ENCODE measurements at regions not wholly inside any gene's neighbourhood (a gene's known extent, or its start where the extent isn't known, plus 50 kb on each side); places are given as distances from the start of the nearest gene placed in this dataset.

- Histone ChIP-seq H3K79me2 (ENCODE audit: insufficient read depth, low read length) (no peaks in the 10 kb centered on the region), H3K4me3 (ENCODE audit: insufficient read depth, low read depth, low read length) (no peak overlapping the region), H3K9ac (ENCODE audit: low read length) (no peak overlapping the region), H3K4me1 (ENCODE audit: insufficient read depth, low read length) (no peaks in the 10 kb centered on the region), H3K4me2 (ENCODE audit: low read length) (no peak overlapping the region), H3K27ac (ENCODE audit: low read depth, low read length) (no peak overlapping the region), H2AFZ (ENCODE audit: low read depth, low read length) (no peak overlapping the region), H3K27me3 (ENCODE audit: insufficient read depth, low read length) (no peaks in the 10 kb centered on the region), H3K36me3 (ENCODE audit: insufficient read depth, low read length) (no peaks in the 10 kb centered on the region), H3K9me3 (ENCODE audit: insufficient read depth, low read depth, low read length) (no peaks in the 10 kb centered on the region), H4K20me1 (ENCODE audit: insufficient read depth, low read length) (no peaks in the 10 kb centered on the region)
- TF ChIP-seq EZH2 (IDR thresholded peaks at IDR 0.05; ENCODE audit: insufficient read depth, low read length) (no peak), CTCF (IDR thresholded peaks at IDR 0.05; ENCODE audit: insufficient read depth, low read depth, low read length) (no peak)
- H3K9me3 Mint-ChIP-seq (ENCODE audit: unreplicated experiment), result no peaks in the 10 kb centered on the region
- H3K36me3 Mint-ChIP-seq (ENCODE audit: low read depth, unreplicated experiment), result no peaks in the 10 kb centered on the region
- DNase-seq (ENCODE audit: low read depth) (no peak), FAIRE-seq (no peak)
- no peak overlapping the region for H3K27ac Mint-ChIP-seq (ENCODE audit: unreplicated experiment)
- H3K4me1 Mint-ChIP-seq (ENCODE audit: low read depth, unreplicated experiment), result no peaks in the 10 kb centered on the region
- no peak overlapping the region for H3K4me3 Mint-ChIP-seq (ENCODE audit: unreplicated experiment)
- H3K27me3 Mint-ChIP-seq (ENCODE audit: low read depth, unreplicated experiment), result peaks cover 30% of the 10 kb centered on the region
Observed at GRCh38 chr16:88130681-88131080, 179.4 kb downstream of the BANP start.

GRCh38 chr16:88131256-88131655, 180.0 kb downstream of the BANP start:
- Mint-ChIP-seq H3K27ac (ENCODE audit: unreplicated experiment) (no peak overlapping the region), H3K27me3 (ENCODE audit: low read depth, unreplicated experiment) (peaks cover 30% of the 10 kb centered on the region), H3K9me3 (ENCODE audit: unreplicated experiment) (no peaks in the 10 kb centered on the region), H3K36me3 (ENCODE audit: low read depth, unreplicated experiment) (no peaks in the 10 kb centered on the region), H3K4me3 (ENCODE audit: unreplicated experiment) (no peak overlapping the region), H3K4me1 (ENCODE audit: low read depth, unreplicated experiment) (no peaks in the 10 kb centered on the region)
- DNase-seq (ENCODE audit: low read depth) (no peak), FAIRE-seq (no peak)
- no peak overlapping the region for H3K4me2 ChIP-seq (ENCODE audit: low read length)
- no peaks in the 10 kb centered on the region for H3K27me3 ChIP-seq (ENCODE audit: insufficient read depth, low read length)
- no peaks in the 10 kb centered on the region for H4K20me1 ChIP-seq (ENCODE audit: insufficient read depth, low read length)
- no peaks in the 10 kb centered on the region for H3K9me3 ChIP-seq (ENCODE audit: insufficient read depth, low read depth, low read length)
- H3K27ac ChIP-seq (ENCODE audit: low read depth, low read length), result no peak overlapping the region
- H2AFZ ChIP-seq (ENCODE audit: low read depth, low read length), result no peak overlapping the region
- H3K4me3 ChIP-seq (ENCODE audit: insufficient read depth, low read depth, low read length), result no peak overlapping the region
- H3K4me1 ChIP-seq (ENCODE audit: insufficient read depth, low read length), result no peaks in the 10 kb centered on the region
- no peak overlapping the region for H3K9ac ChIP-seq (ENCODE audit: low read length)
- H3K36me3 ChIP-seq (ENCODE audit: insufficient read depth, low read length), result no peaks in the 10 kb centered on the region
- TF ChIP-seq CTCF (IDR thresholded peaks at IDR 0.05; ENCODE audit: insufficient read depth, low read depth, low read length) (no peak), EZH2 (IDR thresholded peaks at IDR 0.05; ENCODE audit: insufficient read depth, low read length) (no peak)
- no peaks in the 10 kb centered on the region for H3K79me2 ChIP-seq (ENCODE audit: insufficient read depth, low read length)

GRCh38 chr16:88131966-88132365, 180.7 kb downstream of the BANP start:
- TF ChIP-seq CTCF (IDR thresholded peaks at IDR 0.05; ENCODE audit: insufficient read depth, low read depth, low read length) (no peak), EZH2 (IDR thresholded peaks at IDR 0.05; ENCODE audit: insufficient read depth, low read length) (no peak)
- FAIRE-seq, result no peak
- no peaks in the 10 kb centered on the region for H3K4me1 Mint-ChIP-seq (ENCODE audit: low read depth, unreplicated experiment)
- no peaks in the 10 kb centered on the region for H3K9me3 Mint-ChIP-seq (ENCODE audit: unreplicated experiment)
- H3K27ac ChIP-seq (ENCODE audit: low read depth, low read length), result no peak overlapping the region
- no peak overlapping the region for H3K27ac Mint-ChIP-seq (ENCODE audit: unreplicated experiment)
- no peaks in the 10 kb centered on the region for H3K4me1 ChIP-seq (ENCODE audit: insufficient read depth, low read length)
- H3K36me3 ChIP-seq (ENCODE audit: insufficient read depth, low read length), result no peaks in the 10 kb centered on the region
- no peak overlapping the region for H3K9ac ChIP-seq (ENCODE audit: low read length)
- H3K4me2 ChIP-seq (ENCODE audit: low read length), result no peak overlapping the region
- no peak overlapping the region for H3K4me3 Mint-ChIP-seq (ENCODE audit: unreplicated experiment)
- H4K20me1 ChIP-seq (ENCODE audit: insufficient read depth, low read length), result no peaks in the 10 kb centered on the region
- DNase-seq (ENCODE audit: low read depth), result no peak
- no peaks in the 10 kb centered on the region for H3K36me3 Mint-ChIP-seq (ENCODE audit: low read depth, unreplicated experiment)
- H3K27me3 Mint-ChIP-seq (ENCODE audit: low read depth, unreplicated experiment), result peaks cover 30% of the 10 kb centered on the region
- H3K9me3 ChIP-seq (ENCODE audit: insufficient read depth, low read depth, low read length), result no peaks in the 10 kb centered on the region
- H3K79me2 ChIP-seq (ENCODE audit: insufficient read depth, low read length), result no peaks in the 10 kb centered on the region
- no peaks in the 10 kb centered on the region for H3K27me3 ChIP-seq (ENCODE audit: insufficient read depth, low read length)
- H2AFZ ChIP-seq (ENCODE audit: low read depth, low read length), result no peak overlapping the region
- no peak overlapping the region for H3K4me3 ChIP-seq (ENCODE audit: insufficient read depth, low read depth, low read length)
